ENCODE measurements at regions not wholly inside any gene's neighbourhood (a gene's known extent, or its start where the extent isn't known, plus 50 kb on each side); places are given as distances from the start of the nearest gene placed in this dataset.

- DNase-seq, result no peak
Measured at GRCh38 chr6:47151232-47151898, 109.2 kb upstream of the ADGRF1 start.

DNA sequence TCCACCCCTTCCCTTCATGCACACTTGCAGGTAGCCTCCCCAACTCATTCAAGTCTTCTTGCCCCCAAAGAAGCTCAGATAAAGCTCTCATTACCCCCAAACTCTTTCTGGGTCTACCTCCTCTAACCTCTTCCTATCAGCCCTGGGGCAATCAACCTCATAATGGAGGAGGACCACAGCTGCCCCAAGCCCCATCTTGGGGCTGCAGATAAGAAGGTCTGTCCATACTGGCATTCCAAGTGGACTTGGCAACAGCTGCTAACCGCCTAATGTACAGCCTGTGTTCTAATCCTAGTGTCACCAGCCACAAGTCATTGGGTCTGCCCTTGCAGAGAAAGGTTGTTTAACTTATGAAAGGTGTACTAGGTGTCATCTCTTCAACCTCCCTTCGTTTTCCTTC lies 107.4 kb upstream of the ADGRF1 start:
- DNase-seq, result no peak

DNA sequence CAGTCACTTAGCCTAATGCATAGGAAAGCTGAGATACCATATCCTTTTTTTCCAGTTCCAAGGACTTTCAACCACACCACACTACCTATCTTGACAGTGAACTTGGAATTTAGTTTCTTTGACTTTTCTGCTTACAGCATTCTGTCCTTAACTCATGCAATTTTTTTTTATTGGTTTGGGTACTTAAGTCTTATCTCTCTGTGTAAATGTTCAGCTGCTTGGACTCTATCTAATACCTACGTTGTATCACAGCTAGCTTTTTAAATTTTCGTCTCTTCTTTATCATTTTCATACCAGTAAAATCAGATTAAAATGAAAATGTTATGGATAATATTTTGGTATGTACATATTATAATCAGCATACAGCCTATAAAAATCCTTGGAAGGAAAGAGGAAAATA lies 106.9 kb upstream of the ADGRF1 start:
- no peak for DNase-seq

- no peak for DNase-seq
Measured at GRCh38 chr6:47147836-47148344, 105.8 kb upstream of the ADGRF1 start.

GRCh38 chr6:47147175-47147727 lies 105.1 kb upstream of the ADGRF1 start:
- no peak for DNase-seq

DNA sequence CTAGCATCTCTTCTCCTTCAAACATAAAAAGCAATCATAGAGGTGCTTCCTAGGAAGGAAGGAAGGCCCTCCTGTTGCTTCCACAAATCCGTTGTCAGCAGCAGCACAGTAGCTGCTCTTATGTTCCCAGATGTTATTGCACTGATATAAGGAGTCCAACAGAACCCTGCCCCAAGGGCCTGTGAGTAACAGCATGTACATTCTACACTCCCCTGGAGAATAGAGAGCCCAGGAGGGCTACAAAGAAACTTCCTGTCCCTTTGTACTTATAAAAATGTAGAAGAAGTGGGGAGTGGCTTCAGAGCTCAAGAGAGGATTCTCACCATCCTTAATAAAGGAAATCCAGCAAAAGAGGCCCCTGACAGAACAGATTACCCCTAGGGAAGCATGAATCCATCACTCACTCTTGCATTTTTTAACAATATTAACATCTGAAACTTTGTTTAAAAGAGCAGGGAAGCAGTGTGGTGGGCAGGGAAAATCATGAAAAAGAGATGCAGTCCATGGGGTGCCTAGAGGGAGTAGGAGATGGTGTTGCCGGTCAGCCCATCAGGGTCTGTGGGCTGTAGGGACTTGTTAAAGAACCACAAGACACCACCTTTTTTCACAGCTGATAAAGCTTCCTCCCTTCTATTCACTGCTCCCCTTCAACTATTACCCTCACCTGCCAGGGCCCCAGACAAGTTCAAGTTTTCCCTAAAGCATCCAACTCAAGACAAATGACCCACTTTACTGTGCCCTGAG lies 104.5 kb upstream of the ADGRF1 start:
- DNase-seq, result no peak

- no peak for DNase-seq
Measured at GRCh38 chr6:47145212-47145611, 103.1 kb upstream of the ADGRF1 start.

DNA sequence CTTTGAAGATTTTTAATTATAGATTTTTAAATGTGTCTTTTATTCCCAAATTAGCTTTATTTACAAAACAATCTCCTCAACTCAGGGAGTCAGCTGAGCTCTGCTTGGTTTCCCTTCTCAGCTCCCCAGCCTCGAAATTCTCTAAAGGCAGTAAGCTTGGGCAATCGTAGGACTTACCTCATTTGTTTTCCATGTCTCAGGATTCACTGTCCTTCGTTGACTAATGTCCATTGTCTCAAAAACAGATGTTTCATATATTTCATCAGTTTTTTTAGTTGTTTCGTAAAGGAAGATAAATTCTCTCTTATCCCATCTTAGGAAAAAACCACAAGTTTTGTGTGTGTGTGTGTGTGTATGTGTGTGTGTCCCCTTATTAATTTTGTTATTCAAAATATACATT lies 102.2 kb upstream of the ADGRF1 start:
- DNase-seq, result no peak

DNA sequence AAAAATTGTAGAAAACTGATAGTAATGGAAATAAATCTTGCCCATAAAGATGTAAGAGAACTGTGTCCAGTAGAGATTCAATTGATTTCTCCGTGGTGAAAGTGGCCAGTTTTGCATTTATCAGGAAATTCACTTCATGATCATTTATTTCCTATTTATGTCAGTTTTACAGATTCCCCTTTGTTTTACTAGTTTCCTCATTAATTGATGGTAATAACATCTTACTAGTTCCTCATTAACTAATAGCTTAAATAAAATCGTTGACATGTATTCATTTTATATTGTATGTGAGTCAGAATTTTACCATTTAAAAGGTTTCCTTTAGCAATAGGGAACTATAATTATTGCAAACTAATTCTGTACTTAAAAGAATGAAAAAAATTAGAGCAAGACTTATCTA lies 99.8 kb upstream of the ADGRF1 start:
- no peak for DNase-seq

DNA sequence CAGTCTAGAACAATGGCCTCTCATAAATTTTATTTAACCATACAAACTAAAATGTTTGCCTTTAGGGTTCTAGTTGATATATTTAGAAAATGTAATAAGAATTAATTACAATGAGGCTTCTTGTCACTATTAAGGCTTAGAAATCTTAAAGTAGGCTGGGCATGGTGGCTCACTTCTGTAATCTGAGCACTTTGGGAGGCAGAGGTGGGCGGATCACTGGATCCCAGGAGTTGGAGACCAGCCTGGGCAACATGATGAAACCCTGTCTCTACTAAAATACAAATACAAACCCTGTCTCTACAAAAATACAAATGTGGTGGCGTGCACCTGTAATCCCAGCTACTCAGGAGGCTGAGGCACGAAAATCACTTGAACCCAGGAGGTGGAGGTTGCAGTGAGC lies 99.0 kb upstream of the ADGRF1 start:
- DNase-seq, result no peak

GRCh38 chr6:47138046-47138445 lies 95.9 kb upstream of the ADGRF1 start:
- DNase-seq, result no peak

DNA sequence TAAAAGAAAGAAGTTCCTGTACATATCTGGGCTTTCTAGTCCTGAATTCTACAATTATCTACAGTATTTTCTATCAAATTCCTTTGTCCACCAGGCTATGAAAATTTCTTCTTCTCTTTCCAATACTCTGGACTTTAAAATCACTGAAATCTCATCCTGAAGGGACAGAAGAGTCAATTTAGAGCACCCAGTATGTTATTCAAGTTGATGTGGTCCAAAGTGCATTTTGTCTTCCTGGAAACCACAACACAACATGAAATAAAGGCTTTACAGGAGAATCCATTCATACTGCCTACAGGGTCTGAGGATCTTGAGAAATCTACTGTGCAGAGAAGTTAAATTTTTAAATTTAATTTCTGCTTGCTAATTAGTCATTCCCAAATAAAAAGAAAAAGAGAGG lies 94.9 kb upstream of the ADGRF1 start:
- DNase-seq, result no peak

DNA sequence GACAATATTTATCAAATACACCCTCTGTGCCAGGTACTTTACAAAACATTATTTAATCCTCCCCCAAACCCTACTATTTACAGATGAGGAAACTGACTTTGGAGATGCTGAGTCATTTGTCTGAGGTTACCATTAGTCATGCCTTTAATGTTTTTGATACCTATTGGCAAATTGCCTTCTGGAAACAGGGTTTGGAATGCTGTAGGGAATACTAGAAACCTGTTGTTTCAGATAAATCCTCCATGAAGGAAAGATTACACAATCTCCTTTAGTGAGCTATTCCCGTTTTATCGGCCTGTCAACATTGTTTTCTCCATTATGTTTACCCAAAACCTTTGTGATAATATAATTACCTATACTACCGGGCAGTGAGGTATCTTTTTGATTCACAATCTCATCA lies 93.6 kb upstream of the ADGRF1 start:
- DNase-seq, result no peak

DNA sequence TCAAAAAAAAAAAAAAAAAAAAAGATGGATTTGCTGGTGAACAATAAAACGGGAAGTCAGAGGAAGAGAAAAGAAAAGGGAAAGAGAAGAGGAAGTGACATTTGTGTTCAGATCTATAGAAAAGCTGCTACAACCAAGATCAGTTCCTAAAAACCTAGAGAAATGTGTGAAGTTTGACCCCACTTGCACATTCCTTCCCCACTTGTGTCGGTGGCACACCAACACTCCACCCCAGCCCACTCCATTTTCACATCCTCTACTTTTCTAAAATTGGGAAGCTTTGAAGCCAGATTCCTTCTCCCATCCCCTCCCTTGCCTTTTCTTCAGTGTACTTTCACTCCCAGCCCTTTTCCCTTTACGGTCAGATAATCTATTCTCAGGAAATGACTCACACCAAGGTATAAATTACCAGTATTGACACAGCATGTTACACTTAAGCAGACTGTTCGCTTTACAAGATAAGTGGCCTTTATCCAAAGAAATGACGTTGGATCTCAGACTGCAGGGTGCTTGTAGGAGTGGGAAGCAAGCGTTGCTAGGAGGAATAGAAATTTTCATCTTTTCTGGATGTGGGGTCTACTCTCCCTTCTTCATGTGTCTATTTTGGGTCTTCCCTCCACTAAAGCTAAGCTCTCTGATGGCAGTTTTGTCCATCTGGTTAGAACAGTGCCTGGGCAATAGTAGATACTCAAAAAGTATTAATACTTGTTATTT lies 92.5 kb upstream of the ADGRF1 start:
- peak in 1 of 51 donors; percentile 5 for DNase-seq

GRCh38 chr6:47133230-47134000 lies 91.3 kb upstream of the ADGRF1 start:
- DNase-seq, result no peak

DNA sequence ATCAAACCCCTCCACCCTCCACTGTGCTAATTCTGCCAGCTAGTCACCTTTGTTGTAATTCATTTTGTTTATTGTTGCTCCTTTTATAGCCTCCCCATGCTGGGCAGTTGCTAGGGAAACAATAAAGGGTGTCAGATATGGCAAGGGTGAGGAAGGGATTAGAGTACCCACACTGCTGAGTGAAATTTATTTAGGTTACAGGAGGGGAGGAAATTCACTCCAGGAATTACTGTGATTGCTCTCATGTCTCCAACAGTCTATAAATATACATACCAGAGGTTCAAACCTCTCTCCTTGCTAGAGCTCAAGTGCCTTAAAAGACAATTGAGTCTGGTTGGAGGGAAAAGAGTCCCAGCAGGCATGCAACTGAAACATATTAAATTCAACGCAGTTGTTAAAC lies 90.6 kb upstream of the ADGRF1 start:
- DNase-seq, result no peak

- no peak for DNase-seq
Measured at GRCh38 chr6:47131773-47132172, 89.6 kb upstream of the ADGRF1 start.

GRCh38 chr6:47130086-47130485 lies 88.0 kb upstream of the ADGRF1 start:
- no peak for DNase-seq

- DNase-seq, result no peak
Measured at GRCh38 chr6:47129129-47129528, 87.0 kb upstream of the ADGRF1 start.

GRCh38 chr6:47126647-47127391 lies 84.7 kb upstream of the ADGRF1 start:
- DNase-seq, result no peak

DNA sequence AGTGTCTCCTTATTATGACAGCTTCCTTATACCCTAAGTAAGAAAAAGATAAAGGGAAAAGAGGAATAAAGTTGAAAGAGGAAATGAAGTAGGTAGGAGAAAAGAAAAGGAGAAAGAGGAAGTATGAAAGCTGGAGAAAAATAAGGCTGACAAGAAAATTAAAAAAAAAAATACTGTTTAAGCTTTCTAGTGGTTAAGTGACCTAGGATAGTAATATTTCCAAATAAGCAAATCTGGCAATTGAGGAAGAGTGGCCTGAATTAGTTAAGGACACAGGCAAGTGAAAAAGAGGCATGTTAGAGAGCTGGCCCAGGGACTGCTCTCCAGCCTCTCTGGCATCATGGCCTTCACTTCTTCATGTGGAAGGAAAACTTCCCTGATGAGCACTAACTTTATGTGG lies 76.5 kb upstream of the ADGRF1 start:
- DNase-seq, result no peak

All from hypothalamus (tissue), 51 donors.